Right forelimb (tissue), 1 donor: ENCODE measurements at regions not wholly inside any gene's neighbourhood (a gene's known extent, or its start where the extent isn't known, plus 50 kb on each side); places are given as distances from the start of the nearest gene placed in this dataset.
"Not testable (repeated sequence)": the region's sequence is repeated elsewhere in the genome, so short reads cannot be mapped to it uniquely, and the experiment has no call there.

ENCODE experiments used
- DNase-seq: peaks from one replicate; pipeline ENCODE4 v3.0.0-alpha.2; 2018

GRCh38 chr12:83427586-83428136 is 741.0 kb downstream of the TMTC2 start:
- not testable (repeated sequence) for DNase-seq

GRCh38 chr12:83414981-83415380 is 728.3 kb downstream of the TMTC2 start:
- no peak for DNase-seq

DNA sequence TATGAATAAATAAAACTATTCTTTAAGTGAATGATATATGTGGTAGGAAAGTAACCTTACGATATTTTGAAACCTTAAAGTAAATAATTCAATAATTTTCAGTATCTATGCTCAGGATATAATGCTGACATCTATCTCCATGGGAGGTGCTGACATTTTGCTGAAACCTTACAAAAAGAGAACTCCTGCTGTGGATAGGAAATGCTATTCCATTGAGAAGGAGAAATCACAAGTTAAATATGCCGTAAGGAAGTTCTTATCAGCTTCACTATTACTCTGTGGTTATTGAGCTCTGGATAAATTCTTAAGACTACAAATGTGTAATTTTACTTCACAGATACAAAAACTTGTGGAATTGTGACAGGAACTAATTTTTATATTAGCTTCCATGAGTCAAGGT is 722.1 kb downstream of the TMTC2 start:
- DNase-seq: no peak

DNA sequence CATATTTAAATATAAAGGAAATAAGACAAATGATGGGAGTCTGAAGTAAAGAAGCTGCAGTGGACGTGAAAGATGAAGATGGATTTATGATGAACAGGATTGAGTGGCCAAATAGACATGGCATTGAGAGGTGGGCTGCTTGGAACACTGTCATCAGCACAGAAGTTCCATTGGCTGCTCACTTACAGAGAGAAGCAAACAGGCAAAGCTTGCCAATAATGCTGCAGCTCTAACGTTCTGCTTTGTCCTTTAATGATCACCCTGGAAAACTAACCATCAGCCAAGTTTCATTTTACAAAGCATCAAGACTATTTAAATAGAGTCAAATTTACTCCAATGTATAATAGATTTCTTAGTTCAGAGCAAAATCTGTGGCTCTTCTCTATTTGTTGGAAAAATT is 721.4 kb downstream of the TMTC2 start:
- DNase-seq: no peak

GRCh38 chr12:83404521-83404920 is 717.8 kb downstream of the TMTC2 start:
- DNase-seq: no peak

DNA sequence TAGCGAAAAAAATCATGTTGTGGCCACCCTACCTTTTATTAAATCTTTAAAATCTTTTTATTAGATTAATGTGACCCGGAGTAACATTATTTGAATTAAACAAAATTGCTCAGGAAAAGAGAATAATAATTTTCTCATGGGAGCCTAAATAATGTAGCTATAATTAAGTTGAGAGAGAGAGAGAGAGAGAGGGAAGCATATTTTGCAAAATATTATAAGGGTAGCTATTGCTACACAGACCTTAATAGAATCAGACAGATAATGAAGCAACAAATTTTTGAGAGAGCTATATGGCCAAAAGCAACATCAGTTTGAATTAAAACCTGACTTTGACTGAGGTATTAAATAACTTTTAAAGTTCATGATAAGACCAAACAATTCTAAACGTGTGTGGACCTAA is 703.5 kb downstream of the TMTC2 start:
- no peak for DNase-seq

DNA sequence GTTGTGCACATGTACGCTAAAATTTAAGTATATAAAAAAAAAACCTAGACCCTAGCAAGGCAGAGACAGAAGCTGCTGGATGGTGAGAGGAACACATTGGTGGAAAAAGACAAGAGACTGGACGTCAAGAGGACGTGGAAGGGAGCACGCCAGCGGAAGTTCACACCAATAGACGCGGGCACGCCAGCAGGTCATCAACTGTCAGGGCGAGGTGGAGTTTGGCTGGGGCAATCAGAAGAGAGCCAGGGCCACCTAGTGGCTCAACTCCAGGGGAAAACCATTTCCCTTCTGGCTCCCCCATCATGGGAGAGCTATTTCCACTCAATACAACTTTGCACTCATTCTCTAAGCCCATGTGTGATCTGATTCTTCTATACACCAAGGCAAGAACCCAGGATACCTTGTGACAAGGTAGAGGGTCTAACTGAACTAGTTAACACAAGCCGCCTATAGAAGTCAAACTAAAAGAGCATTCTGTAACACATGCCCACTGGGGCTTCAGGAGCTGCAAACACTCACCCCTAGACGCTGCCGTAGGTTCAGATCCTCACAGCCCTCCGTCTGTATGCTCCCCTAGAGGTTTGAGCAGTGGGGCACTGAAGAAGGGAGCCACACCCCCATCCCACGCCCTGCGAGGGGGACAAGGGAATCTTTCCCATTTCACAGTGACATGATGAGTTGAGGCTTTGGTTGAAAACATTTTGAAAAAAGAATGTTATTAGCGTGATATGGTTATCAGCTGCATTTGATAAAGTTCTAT is 702.7 kb downstream of the TMTC2 start:
- DNase-seq: no peak

GRCh38 chr12:83388551-83388950 is 701.8 kb downstream of the TMTC2 start:
- no peak for DNase-seq

GRCh38 chr12:83386527-83387264 is 700.0 kb downstream of the TMTC2 start:
- DNase-seq: no peak

- no peak for DNase-seq
Observed at GRCh38 chr12:83378186-83378727, 691.6 kb downstream of the TMTC2 start.

- no peak for DNase-seq
Observed at GRCh38 chr12:83365317-83365716, 678.6 kb downstream of the TMTC2 start.

DNA sequence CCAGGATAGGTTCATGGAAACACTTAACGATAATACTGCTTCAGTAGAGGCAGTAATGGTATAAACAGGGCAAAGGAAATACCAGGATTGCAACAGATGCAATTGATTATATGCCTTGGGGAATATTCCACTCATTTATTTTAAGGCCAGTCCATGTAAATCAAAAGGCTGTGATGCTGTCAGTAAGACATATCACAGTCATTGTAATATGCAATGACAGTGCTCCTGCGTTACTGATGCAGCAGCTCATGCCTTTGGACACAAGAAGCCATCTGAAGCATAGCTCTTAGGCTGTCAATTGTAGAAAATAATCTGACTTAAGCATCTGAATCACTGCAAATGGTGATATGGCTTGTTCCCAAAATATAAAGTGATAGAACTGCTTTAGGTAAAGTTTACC is 674.8 kb downstream of the TMTC2 start:
- DNase-seq: no peak

DNA sequence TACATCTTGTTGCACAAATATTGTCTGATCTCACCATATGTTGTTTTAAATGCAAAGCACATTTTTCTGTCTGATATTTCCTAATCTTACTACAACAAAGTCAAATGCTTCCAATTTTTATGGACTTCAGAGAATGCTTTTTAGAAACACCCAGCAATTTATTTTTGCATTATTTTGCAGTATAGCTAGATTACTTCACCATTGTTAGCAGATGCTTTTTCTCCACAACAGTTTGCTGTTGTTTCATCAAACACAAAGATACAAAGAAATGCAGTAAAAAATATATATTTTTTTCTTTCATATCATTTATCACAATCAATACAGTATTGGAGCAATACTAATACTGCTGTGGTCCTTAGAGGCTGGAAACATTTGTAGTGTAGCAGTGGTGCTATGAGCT is 674.4 kb downstream of the TMTC2 start:
- no peak for DNase-seq

DNA sequence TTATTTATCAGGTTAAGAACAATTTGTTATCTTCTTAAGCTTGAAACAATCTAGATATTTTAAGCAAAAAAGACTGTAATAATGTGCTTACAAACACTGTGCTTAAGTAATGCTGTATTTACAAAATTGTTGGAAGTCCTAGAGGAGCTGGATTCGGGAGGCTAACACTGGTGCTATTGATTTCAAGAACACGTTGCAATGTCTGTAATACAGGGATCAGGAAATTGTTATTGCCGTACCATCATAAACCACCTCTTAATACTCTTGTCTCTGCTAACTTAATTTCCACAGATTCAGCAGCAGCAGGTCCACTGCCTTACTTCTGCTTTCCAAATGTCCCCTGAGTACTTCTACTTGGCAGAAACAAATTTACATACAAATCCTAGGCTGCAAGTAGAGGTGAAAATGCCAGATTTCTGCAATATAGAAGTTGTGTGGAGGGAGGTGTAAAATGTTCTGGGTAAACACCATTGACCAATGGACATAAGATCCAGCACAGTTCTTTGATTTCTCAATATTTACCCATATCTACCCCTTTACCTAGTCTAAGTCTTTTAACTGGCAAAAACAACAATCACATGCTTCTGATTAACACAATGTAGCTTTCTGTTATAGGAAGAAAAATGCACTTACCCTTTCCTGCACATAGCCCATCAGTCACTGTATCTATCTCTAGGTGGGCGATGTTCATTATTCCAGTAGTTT is 663.4 kb downstream of the TMTC2 start:
- no peak for DNase-seq

GRCh38 chr12:83346333-83346732 is 659.6 kb downstream of the TMTC2 start:
- DNase-seq: no peak

DNA sequence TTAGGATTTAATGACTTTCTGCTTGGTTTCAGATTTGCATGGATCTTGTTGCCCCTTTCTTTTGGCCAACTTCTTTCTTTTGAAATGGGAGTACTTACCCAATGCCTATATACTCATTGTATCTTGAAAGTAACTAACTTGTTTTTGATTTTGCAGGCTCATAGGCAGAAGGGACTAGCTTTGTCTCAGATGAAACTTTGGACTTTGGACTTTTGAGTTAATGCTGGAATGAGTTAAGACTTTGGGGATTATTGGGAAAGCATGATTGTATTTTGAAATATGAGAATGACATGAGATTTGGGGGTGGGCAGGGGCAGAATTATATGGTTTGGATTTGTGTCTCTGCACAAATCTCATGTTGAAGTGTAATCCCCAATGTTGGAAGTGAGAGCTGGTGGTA is 657.1 kb downstream of the TMTC2 start:
- no peak for DNase-seq

DNA sequence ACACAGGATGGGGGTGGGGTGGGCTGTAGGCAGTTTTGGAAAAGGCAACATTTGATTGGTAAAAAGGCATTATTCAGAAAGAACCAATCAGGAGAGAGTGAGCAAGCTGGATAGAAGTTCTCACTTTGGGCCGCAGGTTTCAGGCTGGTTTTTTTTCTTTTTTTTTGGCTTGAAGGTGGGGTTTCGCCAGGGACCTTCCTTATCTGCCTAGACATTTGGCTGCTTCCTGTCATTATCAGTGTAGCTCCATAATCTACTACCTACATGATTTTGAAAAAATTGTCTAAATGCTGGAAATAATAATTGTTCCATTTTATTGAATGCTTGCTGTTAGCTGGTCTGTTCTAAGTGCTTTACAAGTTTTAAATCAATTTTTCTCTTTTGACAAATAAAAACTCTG is 649.0 kb downstream of the TMTC2 start:
- no peak for DNase-seq

DNA sequence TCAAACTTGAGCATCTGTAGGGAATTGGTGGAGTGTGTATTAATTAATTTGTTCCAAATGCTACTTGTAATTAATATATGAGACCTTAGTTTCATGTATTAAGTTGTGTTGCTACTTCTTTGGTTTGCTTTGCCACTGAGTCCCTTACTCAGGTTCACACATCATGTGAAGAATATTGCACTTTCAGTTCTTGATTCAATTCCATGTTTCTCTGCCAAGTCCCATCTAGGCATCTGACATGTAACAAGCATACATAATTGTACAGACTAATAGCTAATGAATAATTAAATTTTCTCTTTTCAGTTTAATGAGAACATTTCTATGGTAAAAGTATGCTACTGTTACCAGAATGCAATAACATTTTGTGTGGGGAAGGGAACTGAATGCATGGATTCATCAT is 640.0 kb downstream of the TMTC2 start:
- DNase-seq: no peak

- DNase-seq: no peak
Observed at GRCh38 chr12:83323866-83324265, 637.2 kb downstream of the TMTC2 start.

- no peak for DNase-seq
Observed at GRCh38 chr12:83322809-83323208, 636.1 kb downstream of the TMTC2 start.

- no peak for DNase-seq
Observed at GRCh38 chr12:83321971-83322370, 635.3 kb downstream of the TMTC2 start.

DNA sequence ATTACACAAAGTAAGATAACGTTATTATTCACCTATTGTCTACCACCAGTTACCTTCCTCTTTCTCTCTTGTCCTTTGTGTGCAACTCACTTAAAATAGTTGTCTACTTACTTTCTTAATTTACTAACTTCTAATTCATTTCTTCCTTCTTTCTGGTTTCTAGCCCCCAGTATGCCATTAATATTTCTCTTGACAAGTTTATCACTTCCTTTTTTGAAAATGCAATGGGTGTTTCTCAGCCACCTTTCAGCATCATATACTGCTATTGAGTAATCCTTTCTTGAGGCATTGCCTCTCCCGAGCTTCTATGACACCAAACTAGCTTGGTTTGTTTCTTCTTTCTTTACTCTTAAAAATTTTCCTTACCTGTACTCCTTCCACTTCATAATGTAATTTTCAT is 633.6 kb downstream of the TMTC2 start:
- no peak for DNase-seq

DNA sequence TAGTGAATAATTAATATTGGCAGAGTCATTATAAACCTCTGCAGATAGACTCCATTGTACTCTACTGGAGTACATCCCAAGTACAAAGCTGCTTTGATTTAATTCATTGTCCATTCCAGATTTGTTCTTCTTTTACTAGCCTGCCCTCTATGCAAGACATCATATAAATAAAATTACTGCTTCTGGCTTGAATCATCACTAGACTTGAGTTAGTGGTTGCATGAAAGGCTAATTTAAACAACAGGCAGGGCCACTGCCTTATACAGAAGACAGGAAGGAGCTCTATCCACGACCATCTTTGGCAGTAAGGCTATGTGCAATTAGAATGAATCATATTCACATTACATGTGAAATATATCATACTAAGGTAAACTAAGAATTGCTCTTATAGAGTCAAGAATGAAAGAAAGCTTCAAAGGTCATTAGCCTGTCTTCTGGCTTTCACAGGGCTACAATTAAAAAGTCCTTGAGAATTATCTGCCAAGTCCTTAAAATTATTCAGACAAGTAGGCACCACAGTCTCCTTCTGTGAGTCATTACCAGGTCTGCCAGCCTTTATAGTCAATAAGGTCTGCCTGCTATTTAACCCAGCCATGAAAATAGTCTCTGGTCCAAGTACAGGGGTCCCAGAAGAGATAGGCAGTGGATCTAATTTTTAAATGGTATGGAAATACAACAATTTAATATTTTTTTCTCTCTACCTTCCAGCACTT is 631.8 kb downstream of the TMTC2 start:
- no peak for DNase-seq
